ENCODE measurements at regions not wholly inside any gene's neighbourhood (a gene's known extent, or its start where the extent isn't known, plus 50 kb on each side); places are given as distances from the start of the nearest gene placed in this dataset.

- TF ChIP-seq POLR2AphosphoS5 (IDR thresholded peaks at IDR 0.05; ENCODE audit: low read depth, low read length): no peak
- TF ChIP-seq CTCF (IDR thresholded peaks at IDR 0.05 in 2 of 3, conservative IDR thresholded peaks at IDR 0.05 in 1 of 3; ENCODE audit: borderline replicate concordance in 1 of 3, insufficient read depth in 1 of 3, low read depth in 2 of 3, low read length in 2 of 3): no peak
- TF ChIP-seq ZBTB33 (IDR thresholded peaks at IDR 0.05; ENCODE audit: extremely low read depth, insufficient replicate concordance, low read length): no peak
Observed at GRCh38 chr5:124001036-124001615, 489.1 kb downstream of the CSNK1G3 start.

Data from HCT116 (cell line).